GM12891 (cell line): ENCODE measurements at regions not wholly inside any gene's neighbourhood (a gene's known extent, or its start where the extent isn't known, plus 50 kb on each side); places are given as distances from the start of the nearest gene placed in this dataset.

Source experiments
- DNase-seq: peaks from one replicate; pipeline ENCODE4 v3.0.0; 2011; ENCODE audit warnings: low spot score; ENCODE audit not compliant: insufficient read length
- FAIRE-seq: peaks from 2 replicates; lab custom pipeline; 2011; peaks lifted over from hg19 to GRCh38; lab: Jason Lieb, UNC
- PAX5 ChIP-seq: IDR thresholded peaks from 2 replicates; pipeline ENCODE4 v1.6.1; 2011; ENCODE audit warnings: low read length, moderate library complexity, mild to moderate bottlenecking; ENCODE audit not compliant: insufficient read depth, severe bottlenecking
- POLR2A ChIP-seq: IDR thresholded peaks from 2 replicates; pipeline ENCODE4 v1.6.1; 2011; ENCODE audit warnings: low read depth, low read length, control low read depth
- POLR2AphosphoS5 ChIP-seq: IDR thresholded peaks from 2 replicates; pipeline ENCODE4 v1.6.1; 2011; ENCODE audit warnings: low read depth, low read length, control low read depth
- POU2F2 ChIP-seq: IDR thresholded peaks from 2 replicates; pipeline ENCODE4 v1.6.1; 2011; ENCODE audit warnings: low read depth, mild to moderate bottlenecking, control low read depth, low read length, moderate library complexity
- SPI1 ChIP-seq: IDR thresholded peaks from 2 replicates; pipeline ENCODE4 v1.6.1; 2011; ENCODE audit warnings: low read depth, low read length, control low read depth
- TAF1 ChIP-seq: IDR thresholded peaks from 2 replicates; pipeline ENCODE4 v1.6.1; 2011; ENCODE audit warnings: low read depth, low read length, control low read depth

- no peak for TF ChIP-seq POLR2AphosphoS5
- TF ChIP-seq POLR2A, result no peak
- TF ChIP-seq PAX5, result no peak
- TF ChIP-seq POU2F2, result no peak
- TF ChIP-seq SPI1, result no peak
- TF ChIP-seq TAF1, result no peak
- FAIRE-seq (no peak), DNase-seq (no peak)
Measured at GRCh38 chr17:77020973-77021372, 119.8 kb upstream of the SEC14L1 start.

- TF ChIP-seq PAX5, result no peak
- TF ChIP-seq TAF1, result no peak
- no peak for TF ChIP-seq SPI1
- TF ChIP-seq POLR2AphosphoS5, result no peak
- no peak for TF ChIP-seq POU2F2
- TF ChIP-seq POLR2A, result no peak
- DNase-seq, result no peak
- FAIRE-seq, result no peak
Measured at GRCh38 chr17:77022766-77023165, 118.0 kb upstream of the SEC14L1 start.

GRCh38 chr17:77025781-77026180, 115.0 kb upstream of the SEC14L1 start:
- no peak for TF ChIP-seq PAX5
- no peak for DNase-seq
- FAIRE-seq, result no peak

- DNase-seq, result no peak
- no peak for FAIRE-seq
- TF ChIP-seq PAX5 (no peak), SPI1 (no peak), POU2F2 (no peak), POLR2AphosphoS5 (no peak), TAF1 (no peak), POLR2A (no peak)
Measured at GRCh38 chr17:77027271-77027889, 113.4 kb upstream of the SEC14L1 start.

GRCh38 chr17:77028900-77029299, 111.9 kb upstream of the SEC14L1 start:
- no peak for FAIRE-seq
- TF ChIP-seq SPI1 (no peak), PAX5 (no peak), POU2F2 (no peak), POLR2AphosphoS5 (no peak), TAF1 (no peak), POLR2A (no peak)

GRCh38 chr17:77032929-77033328, 107.8 kb upstream of the SEC14L1 start:
- FAIRE-seq (no peak), DNase-seq (no peak)
- TF ChIP-seq SPI1 (no peak), PAX5 (no peak), POLR2A (no peak), POU2F2 (no peak), TAF1 (no peak), POLR2AphosphoS5 (no peak)

More at GRCh38 chr17:77028900-77029299, 111.9 kb upstream of the SEC14L1 start:
- no peak for DNase-seq

GRCh38 chr17:77033892-77034404, 106.8 kb upstream of the SEC14L1 start:
- FAIRE-seq, result no peak
- DNase-seq, result no peak
- no peak for TF ChIP-seq POLR2AphosphoS5
- no peak for TF ChIP-seq PAX5
- no peak for TF ChIP-seq TAF1
- TF ChIP-seq POLR2A, result no peak
- no peak for TF ChIP-seq POU2F2
- no peak for TF ChIP-seq SPI1

GRCh38 chr17:77034677-77035424, 105.9 kb upstream of the SEC14L1 start:
- no peak for DNase-seq
- FAIRE-seq, result no peak
- TF ChIP-seq SPI1 (no peak), POLR2AphosphoS5 (no peak), PAX5 (no peak), TAF1 (no peak), POLR2A (no peak), POU2F2 (no peak)

- FAIRE-seq, result no peak
Measured at GRCh38 chr17:77035526-77035925, 105.2 kb upstream of the SEC14L1 start.

More at GRCh38 chr17:77035526-77035925, 105.2 kb upstream of the SEC14L1 start:
- no peak for DNase-seq
- TF ChIP-seq POU2F2 (no peak), PAX5 (no peak), SPI1 (no peak), TAF1 (no peak), POLR2A (no peak), POLR2AphosphoS5 (no peak)
